GM23338 (cell line): ENCODE measurements at regions not wholly inside any gene's neighbourhood (a gene's known extent, or its start where the extent isn't known, plus 50 kb on each side); places are given as distances from the start of the nearest gene placed in this dataset.

ENCODE experiments used
- ATAC-seq: fragments of 200-7000 bp; cut with Tn5 transposase; 3 replicates; pipeline ENCODE4 v1.9.1; 2020
- DNase-seq: peaks from one replicate; pipeline ENCODE4 v3.0.0-alpha.2; 2015; ENCODE audit warnings: low spot score
- H2AFZ ChIP-seq: fragments of 200-600 bp; sonication (generic); 2 replicates; pipeline ENCODE4 v1.8.0; 2016; ENCODE audit warnings: antibody characterized with exemption, mild to moderate bottlenecking, moderate library complexity
- H3F3A ChIP-seq: fragments of 200-600 bp; sonication (generic); replicated peaks from 2 replicates; pipeline ENCODE4 v1.8.0; 2017; ENCODE audit warnings: antibody characterized with exemption, mixed run types, low read depth
- H3K27ac ChIP-seq: fragments of 200-600 bp; sonication (generic); 2 replicates; pipeline ENCODE4 v1.6.1; 2016; ENCODE audit warnings: low read depth
- H3K27me3 ChIP-seq: fragments of 200-600 bp; sonication (generic); 2 replicates; pipeline ENCODE4 v1.8.0; 2016; ENCODE audit warnings: mild to moderate bottlenecking, mixed run types, moderate library complexity; ENCODE audit not compliant: insufficient read depth
- H3K36me3 ChIP-seq: fragments of 200-600 bp; sonication (generic); 2 replicates; pipeline ENCODE4 v1.8.0; 2016; ENCODE audit warnings: mild to moderate bottlenecking; ENCODE audit not compliant: insufficient read depth
- H3K4me1 ChIP-seq: fragments of 200-600 bp; sonication (generic); 2 replicates; pipeline ENCODE4 v1.8.0; 2016; ENCODE audit warnings: mild to moderate bottlenecking, moderate library complexity; ENCODE audit not compliant: insufficient read depth
- H3K4me2 ChIP-seq: fragments of 200-600 bp; sonication (generic); 2 replicates; pipeline ENCODE4 v1.7.1; 2017; ENCODE audit warnings: mixed run types
- H3K4me3 ChIP-seq: fragments of 200-600 bp; sonication (generic); 2 replicates; pipeline ENCODE4 v1.6.1; 2016; ENCODE audit warnings: mixed run types
- H3K79me2 ChIP-seq: fragments of 200-600 bp; sonication (generic); replicated peaks from 2 replicates; pipeline ENCODE4 v1.8.0; 2017; ENCODE audit warnings: mild to moderate bottlenecking; ENCODE audit not compliant: insufficient read depth
- H3K9me2 ChIP-seq: fragments of 200-600 bp; sonication (generic); 2 replicates; pipeline ENCODE4 v1.8.0; 2017; ENCODE audit not compliant: insufficient read depth
- H4K20me1 ChIP-seq: fragments of 200-600 bp; sonication (generic); replicated peaks from 2 replicates; pipeline ENCODE4 v1.8.0; 2017; ENCODE audit warnings: mild to moderate bottlenecking; ENCODE audit not compliant: insufficient read depth
- H3K27ac Mint-ChIP-seq: 2 replicates; pipeline ENCODE4 v1.8.0; 2020; ENCODE audit warnings: inconsistent platforms, mild to moderate bottlenecking, moderate library complexity, mixed read lengths
- H3K27me3 Mint-ChIP-seq: 3 replicates; pipeline ENCODE4 v1.8.0; 2022; ENCODE audit warnings: low read depth, mild to moderate bottlenecking, moderate library complexity, mixed read lengths, inconsistent platforms; ENCODE audit not compliant: insufficient read depth, poor library complexity
- H3K36me3 Mint-ChIP-seq: 3 replicates; pipeline ENCODE4 v1.8.0; 2021; ENCODE audit warnings: low read depth, mild to moderate bottlenecking, inconsistent platforms, moderate library complexity, mixed read lengths
- H3K4me1 Mint-ChIP-seq: 3 replicates; pipeline ENCODE4 v1.8.0; 2020; ENCODE audit warnings: mild to moderate bottlenecking, inconsistent platforms, mixed read lengths
- H3K4me3 Mint-ChIP-seq: 3 replicates; pipeline ENCODE4 v1.8.0; 2021; ENCODE audit warnings: moderate library complexity, mild to moderate bottlenecking, inconsistent platforms, mixed read lengths
- H3K9me3 Mint-ChIP-seq: 3 replicates; pipeline ENCODE4 v1.8.0; 2020; ENCODE audit warnings: moderate library complexity, mild to moderate bottlenecking, inconsistent platforms, mixed read lengths
- ETS1 ChIP-seq: IDR thresholded peaks from 2 replicates; pipeline ENCODE4 v1.6.1; 2016; ENCODE audit warnings: antibody characterized with exemption
- EZH2phosphoT487 ChIP-seq: fragments of 200-600 bp; sonication (generic); IDR thresholded peaks from one replicate; pipeline ENCODE4 v1.8.1; 2018; ENCODE audit warnings: antibody characterized with exemption; ENCODE audit not compliant: unreplicated experiment
- REST ChIP-seq: IDR thresholded peaks from one replicate; pipeline ENCODE4 v1.6.1; 2018; ENCODE audit warnings: antibody characterized with exemption; ENCODE audit not compliant: unreplicated experiment
- TF ChIP-seq, protein P1 (sequence below), 2 experiments: fragments of 200-600 bp in 1 of 2; sonication (generic) in 1 of 2; conservative IDR thresholded peaks; 2 replicates each; pipeline versions ENCODE4 v1.5.1 to v1.6.1; 2016 to 2017; ENCODE audit warnings: antibody characterized with exemption in 2 of 2, low read depth in 2 of 2, mild to moderate bottlenecking in 2 of 2, moderate library complexity in 1 of 2
- TF ChIP-seq, protein P2 (sequence below): fragments of 250-450 bp; sonication (Bioruptor Pico); IDR thresholded peaks from 2 replicates; pipeline ENCODE4 v1.5.0; 2020; ENCODE audit warnings: mild to moderate bottlenecking, moderate library complexity

DNA sequence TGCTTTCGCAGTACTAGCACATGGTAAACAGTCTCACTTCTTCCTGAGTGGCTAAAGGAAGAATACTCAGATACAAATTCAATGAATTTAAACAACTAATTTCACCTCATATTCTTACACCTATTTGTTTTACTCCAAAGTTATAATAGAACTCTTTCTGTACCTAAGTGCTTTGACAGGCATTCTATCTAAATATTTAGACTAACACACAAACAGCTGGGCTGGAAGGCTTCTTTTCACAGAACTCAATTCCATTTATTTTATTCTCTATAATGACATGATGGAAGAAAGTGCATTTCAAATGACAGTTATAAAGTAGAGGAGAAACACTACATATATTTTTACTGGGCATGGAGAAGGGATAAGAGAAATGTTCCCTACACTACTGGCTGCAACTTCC lies 384.9 kb upstream of the SPTLC3 start (continued):
- no peak for TF ChIP-seq ETS1
- TF ChIP-seq EZH2phosphoT487 = no peak
- TF ChIP-seq, protein P1, sequence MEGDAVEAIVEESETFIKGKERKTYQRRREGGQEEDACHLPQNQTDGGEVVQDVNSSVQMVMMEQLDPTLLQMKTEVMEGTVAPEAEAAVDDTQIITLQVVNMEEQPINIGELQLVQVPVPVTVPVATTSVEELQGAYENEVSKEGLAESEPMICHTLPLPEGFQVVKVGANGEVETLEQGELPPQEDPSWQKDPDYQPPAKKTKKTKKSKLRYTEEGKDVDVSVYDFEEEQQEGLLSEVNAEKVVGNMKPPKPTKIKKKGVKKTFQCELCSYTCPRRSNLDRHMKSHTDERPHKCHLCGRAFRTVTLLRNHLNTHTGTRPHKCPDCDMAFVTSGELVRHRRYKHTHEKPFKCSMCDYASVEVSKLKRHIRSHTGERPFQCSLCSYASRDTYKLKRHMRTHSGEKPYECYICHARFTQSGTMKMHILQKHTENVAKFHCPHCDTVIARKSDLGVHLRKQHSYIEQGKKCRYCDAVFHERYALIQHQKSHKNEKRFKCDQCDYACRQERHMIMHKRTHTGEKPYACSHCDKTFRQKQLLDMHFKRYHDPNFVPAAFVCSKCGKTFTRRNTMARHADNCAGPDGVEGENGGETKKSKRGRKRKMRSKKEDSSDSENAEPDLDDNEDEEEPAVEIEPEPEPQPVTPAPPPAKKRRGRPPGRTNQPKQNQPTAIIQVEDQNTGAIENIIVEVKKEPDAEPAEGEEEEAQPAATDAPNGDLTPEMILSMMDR (conservative IDR thresholded peaks at IDR 0.05; ENCODE audit: low read depth in 2 of 2) = no peak

DNA sequence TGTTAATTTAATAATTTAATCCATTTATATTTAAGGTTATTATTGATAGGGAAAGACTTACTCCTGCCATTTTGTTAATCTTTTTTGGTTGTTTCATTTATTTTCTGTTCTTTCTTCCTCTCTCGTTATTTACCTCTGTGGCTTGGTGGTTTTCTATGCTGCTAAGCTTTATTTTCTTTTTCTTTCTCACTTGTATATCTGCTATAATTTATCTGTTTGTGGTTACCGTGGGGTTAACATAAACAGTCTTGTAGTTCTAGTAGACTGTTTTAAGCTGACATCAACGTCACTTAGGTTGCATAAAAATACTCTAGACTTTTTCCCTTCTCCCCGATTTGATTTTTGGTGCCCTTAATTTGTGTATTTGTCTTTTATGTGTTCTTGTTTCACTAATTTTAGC lies 381.3 kb upstream of the SPTLC3 start:
- no peak overlapping the region for H3K4me3 ChIP-seq
- H3K27ac ChIP-seq = no peak overlapping the region
- no peaks in the 10 kb centered on the region for H3K27me3 ChIP-seq
- Mint-ChIP-seq H3K36me3 (no peaks in the 10 kb centered on the region), H3K27me3 (no peaks in the 10 kb centered on the region), H3K4me1 (no peaks in the 10 kb centered on the region), H3K27ac (no peak overlapping the region), H3K4me3 (no peak overlapping the region), H3K9me3 (no peaks in the 10 kb centered on the region)
- H3F3A ChIP-seq = no peaks in the 10 kb centered on the region
- DNase-seq (no peak), ATAC-seq (no peak)
- no peaks in the 10 kb centered on the region for H4K20me1 ChIP-seq
- H3K4me2 ChIP-seq = no peak overlapping the region
- H3K36me3 ChIP-seq = no peaks in the 10 kb centered on the region
- TF ChIP-seq REST = no peak
- TF ChIP-seq, protein P2, sequence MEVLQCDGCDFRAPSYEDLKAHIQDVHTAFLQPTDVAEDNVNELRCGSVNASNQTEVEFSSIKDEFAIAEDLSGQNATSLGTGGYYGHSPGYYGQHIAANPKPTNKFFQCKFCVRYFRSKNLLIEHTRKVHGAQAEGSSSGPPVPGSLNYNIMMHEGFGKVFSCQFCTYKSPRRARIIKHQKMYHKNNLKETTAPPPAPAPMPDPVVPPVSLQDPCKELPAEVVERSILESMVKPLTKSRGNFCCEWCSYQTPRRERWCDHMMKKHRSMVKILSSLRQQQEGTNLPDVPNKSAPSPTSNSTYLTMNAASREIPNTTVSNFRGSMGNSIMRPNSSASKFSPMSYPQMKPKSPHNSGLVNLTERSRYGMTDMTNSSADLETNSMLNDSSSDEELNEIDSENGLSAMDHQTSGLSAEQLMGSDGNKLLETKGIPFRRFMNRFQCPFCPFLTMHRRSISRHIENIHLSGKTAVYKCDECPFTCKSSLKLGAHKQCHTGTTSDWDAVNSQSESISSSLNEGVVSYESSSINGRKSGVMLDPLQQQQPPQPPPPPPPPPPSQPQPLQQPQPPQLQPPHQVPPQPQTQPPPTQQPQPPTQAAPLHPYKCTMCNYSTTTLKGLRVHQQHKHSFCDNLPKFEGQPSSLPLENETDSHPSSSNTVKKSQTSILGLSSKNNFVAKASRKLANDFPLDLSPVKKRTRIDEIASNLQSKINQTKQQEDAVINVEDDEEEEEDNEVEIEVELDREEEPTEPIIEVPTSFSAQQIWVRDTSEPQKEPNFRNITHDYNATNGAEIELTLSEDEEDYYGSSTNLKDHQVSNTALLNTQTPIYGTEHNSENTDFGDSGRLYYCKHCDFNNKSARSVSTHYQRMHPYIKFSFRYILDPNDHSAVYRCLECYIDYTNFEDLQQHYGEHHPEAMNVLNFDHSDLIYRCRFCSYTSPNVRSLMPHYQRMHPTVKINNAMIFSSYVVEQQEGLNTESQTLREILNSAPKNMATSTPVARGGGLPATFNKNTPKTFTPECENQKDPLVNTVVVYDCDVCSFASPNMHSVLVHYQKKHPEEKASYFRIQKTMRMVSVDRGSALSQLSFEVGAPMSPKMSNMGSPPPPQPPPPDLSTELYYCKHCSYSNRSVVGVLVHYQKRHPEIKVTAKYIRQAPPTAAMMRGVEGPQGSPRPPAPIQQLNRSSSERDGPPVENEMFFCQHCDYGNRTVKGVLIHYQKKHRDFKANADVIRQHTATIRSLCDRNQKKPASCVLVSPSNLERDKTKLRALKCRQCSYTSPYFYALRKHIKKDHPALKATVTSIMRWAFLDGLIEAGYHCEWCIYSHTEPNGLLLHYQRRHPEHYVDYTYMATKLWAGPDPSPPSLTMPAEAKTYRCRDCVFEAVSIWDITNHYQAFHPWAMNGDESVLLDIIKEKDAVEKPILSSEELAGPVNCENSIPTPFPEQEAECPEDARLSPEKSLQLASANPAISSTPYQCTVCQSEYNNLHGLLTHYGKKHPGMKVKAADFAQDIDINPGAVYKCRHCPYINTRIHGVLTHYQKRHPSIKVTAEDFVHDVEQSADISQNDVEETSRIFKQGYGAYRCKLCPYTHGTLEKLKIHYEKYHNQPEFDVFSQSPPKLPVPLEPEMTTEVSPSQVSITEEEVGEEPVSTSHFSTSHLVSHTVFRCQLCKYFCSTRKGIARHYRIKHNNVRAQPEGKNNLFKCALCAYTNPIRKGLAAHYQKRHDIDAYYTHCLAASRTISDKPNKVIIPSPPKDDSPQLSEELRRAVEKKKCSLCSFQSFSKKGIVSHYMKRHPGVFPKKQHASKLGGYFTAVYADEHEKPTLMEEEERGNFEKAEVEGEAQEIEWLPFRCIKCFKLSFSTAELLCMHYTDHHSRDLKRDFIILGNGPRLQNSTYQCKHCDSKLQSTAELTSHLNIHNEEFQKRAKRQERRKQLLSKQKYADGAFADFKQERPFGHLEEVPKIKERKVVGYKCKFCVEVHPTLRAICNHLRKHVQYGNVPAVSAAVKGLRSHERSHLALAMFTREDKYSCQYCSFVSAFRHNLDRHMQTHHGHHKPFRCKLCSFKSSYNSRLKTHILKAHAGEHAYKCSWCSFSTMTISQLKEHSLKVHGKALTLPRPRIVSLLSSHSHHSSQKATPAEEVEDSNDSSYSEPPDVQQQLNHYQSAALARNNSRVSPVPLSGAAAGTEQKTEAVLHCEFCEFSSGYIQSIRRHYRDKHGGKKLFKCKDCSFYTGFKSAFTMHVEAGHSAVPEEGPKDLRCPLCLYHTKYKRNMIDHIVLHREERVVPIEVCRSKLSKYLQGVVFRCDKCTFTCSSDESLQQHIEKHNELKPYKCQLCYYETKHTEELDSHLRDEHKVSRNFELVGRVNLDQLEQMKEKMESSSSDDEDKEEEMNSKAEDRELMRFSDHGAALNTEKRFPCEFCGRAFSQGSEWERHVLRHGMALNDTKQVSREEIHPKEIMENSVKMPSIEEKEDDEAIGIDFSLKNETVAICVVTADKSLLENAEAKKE (CRISPR knock-in tag) = no peak
- no peaks in the 10 kb centered on the region for H3K79me2 ChIP-seq
- H3K4me1 ChIP-seq = no peaks in the 10 kb centered on the region
- no peak overlapping the region for H2AFZ ChIP-seq
- H3K9me2 ChIP-seq = no peaks in the 10 kb centered on the region
